ENCODE measurements at regions not wholly inside any gene's neighbourhood (a gene's known extent, or its start where the extent isn't known, plus 50 kb on each side); places are given as distances from the start of the nearest gene placed in this dataset.

DNA sequence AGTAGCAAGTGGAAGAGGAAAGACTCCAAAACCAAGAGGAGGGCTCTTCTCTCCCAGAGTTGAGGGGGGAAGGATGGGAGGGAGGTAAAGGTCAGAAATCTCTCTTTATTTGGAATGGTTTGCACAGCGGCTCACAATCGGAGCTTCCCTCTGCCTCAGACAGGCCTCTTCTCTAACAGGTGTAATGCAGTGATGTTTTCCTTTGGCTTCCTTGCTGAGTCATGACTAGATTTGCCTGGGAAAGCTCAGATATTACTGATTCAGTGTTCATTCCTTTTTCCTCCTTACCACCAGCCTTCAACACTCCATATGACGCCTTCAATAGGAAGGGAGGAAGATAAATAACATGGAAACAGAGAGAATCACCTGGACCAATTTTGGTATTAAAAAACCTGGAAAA is 136.6 kb downstream of the RNF152 start:
- no peak for FAIRE-seq

DNA sequence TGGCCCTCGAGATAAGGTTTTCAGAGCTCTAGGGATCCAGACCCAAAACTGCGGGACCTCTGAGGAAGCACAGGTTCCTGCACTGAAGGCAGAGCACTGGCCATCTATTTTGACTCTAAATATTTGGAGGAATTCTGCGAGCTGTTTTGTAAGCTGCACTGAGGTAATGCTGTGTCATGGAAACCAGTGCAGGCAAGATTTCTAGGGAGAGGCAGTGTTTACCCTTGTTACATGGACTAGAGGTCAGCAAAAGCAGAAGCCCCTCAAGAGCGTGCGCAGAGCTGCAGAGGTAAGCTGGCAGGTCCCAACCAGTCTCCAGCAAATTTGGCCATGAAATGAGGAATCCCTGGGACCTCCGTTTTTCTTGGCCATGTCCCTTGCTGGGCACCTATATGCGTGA is 137.3 kb downstream of the RNF152 start:
- no peak for FAIRE-seq

DNA sequence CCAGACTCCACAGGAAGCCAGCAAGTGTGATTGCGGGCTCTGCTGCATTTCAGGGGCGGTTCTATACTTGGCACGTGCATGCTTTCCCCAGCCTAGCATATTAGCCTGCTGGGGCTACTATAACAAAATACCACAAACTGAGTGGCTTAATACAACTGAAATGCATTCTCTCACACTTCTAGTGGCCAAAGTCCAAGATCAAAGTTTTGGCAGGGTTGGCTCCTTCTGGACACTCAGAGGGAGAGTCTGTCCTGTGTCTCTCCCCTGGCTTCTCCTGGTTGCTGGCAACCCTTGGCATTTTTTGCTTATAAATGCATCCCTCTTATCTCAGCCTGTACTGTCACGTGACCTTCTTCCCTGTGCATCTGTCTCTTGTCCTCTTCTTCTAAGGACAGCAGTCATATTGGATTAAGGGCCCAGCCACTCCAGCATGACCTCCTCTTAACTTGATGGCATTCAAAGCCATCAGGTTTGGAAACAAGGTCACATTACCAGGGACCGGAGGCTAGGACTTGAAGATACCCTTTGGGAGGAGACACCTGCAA is 138.7 kb downstream of the RNF152 start:
- FAIRE-seq = no peak

DNA sequence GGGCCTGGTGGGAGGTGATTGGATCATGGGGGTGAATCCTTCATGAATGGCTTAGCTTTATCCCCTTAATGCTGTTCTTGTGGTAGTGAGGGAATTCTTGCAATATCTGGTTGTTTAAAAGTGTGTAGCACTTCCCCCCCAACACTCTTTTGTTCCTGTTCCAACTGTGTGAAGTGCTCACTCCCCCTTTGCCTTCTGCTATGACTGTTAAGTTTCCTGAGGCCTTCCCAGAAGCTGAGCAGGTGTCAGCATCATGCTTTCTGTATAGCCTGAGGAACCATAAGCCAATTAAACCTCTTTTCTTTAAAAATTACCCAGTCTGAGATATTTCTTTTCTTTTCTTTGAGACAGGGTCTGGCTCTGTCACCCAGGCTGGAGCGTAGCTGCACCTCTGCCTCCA is 139.4 kb downstream of the RNF152 start:
- no peak for FAIRE-seq

DNA sequence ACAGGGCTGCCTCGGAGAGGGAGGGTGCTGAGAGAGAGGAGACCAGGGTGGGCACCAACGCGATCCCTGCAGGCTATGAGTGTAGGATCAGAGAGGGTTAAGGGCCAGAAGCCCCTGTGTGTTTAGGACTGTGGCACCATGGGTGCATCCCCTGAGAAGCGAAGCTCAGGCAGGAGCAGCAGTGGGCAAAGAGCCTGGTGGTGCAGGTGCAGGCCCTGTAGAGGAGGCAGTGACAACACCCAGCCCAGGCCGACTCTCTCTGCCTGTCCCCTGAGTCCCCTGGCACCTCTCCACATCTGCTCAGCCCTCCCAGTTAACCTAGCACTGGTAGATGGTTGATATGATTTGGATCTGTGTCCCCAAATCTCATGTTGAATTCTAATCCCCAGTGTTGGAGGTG is 139.8 kb downstream of the RNF152 start:
- FAIRE-seq = no peak

DNA sequence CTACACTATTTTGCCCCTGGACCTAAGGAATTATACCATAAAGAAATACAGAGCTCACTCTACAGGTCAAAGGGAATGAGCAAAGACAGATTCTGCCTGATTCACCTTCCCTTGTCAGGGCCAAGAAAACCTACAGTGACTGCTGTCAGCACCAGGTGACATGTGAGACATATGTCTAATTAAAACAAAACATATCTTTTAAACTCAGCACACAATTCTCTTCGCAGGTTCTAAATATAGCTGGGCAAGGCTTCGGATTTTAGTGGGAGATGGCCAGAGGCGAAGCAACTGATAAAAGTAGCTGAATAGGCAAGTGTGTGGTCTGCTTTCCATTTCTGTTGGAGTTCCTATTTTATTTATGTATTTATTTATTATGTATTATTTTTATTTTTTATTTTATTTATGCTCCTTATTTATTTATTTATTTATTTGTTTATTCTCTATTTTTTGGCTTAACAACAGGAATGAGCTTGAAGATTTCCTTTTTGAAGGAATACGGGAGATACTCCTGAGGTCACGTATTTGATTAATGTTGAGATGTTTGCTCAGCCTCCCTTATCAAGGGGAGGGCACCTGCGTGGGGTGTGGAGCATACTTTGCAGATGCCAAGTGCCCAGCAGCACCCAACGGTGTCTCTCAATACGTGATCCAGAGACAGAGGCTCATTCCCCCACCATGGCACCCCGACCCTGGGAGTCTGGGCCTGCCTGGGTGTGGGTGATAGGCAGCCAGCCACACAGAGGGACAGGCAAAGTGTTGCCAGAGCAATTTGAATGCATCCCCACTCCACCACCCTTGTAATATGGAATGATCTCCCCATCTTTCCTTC is 141.8 kb downstream of the RNF152 start:
- no peak for FAIRE-seq

DNA sequence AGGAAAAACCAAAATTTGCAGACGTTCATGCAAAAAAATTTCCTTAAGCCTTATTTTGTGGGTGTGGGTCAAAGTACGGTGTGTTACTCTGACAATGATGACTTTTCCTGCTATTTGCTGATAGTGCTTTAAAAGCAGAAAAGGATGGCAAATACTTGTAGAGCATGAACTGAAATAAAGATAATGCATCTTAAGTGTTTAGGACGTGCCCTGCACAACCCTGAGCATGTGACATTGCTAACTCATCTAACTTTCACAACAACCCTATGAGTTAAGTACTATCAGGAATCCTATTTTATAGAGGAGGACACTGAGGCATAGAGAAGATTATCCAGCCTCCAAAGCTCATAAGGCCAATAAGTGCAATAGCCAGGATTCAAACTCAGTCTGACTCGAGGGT is 143.3 kb downstream of the RNF152 start:
- FAIRE-seq = no peak

DNA sequence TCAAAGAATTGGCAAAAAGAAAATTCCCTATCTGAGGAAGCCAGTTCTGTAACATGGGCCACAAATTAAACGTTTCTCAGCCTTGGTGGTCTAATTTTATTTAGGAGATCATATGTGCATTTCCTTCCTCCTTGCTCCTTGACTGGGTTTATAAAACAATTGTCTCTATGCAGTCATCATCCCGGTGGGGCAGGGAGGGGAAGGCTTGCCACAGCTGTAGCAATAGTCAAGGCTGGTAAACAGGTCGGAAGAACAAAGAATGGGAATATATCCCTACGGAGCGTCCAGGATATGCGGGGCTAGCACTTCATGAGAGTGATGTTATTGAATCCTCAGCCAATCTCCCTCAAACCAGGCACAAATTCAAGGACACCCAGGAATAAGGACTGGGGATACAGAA is 143.8 kb downstream of the RNF152 start:
- FAIRE-seq = no peak

DNA sequence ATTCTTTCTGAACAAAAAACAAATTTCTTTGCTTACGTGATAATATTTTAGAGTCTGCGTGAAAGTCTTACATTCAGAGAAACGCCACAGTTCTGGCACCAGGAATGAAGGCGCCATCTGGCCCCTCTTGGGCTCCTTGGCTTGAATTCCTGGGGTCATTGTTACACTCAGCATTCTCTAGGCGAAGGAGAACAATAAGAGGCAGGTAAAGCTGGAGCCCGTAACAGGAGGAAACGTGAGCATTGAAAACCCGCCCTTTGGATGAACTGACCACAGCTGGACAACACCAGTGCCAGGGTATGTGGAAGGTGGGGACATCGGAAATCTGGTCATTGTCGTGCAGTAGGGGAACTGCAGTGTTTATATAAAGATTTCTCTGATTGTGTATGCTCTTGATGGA is 144.8 kb downstream of the RNF152 start:
- no peak for FAIRE-seq

DNA sequence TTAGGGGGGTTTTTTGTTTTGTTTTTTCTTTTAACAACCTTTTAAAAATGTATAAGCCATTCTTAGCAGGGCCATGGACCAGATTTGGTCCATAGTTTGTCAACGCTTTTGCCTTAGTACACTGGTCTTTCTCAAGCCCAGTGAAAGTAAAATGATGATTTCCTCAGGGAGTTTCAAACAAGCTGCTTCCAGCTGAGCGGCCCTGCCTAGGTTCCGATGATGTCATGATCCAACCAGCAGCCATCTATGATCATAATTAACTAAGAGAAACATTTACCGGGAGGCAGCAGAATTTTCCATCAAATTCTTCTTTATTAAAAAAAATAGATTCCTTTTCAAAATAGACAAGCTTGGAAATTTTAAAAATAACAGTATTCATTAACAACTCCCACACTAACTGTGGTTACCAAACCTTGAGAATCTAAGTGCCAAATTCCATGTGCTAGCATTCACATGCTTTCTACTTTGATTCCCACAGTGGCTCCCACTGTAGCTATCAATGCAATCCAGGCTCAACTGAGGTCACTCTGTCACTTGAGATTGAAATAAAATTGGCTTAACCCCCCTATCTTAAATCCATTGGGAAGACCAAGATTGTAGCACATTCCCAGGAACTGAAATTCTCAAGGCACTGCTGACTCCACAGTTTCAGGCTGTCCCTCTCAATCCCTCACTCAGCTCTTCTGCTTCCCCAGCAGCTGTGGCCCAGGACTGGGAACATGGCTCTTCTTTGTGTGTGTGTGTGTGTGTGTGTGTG is 148.9 kb downstream of the RNF152 start:
- no peak for FAIRE-seq

DNA sequence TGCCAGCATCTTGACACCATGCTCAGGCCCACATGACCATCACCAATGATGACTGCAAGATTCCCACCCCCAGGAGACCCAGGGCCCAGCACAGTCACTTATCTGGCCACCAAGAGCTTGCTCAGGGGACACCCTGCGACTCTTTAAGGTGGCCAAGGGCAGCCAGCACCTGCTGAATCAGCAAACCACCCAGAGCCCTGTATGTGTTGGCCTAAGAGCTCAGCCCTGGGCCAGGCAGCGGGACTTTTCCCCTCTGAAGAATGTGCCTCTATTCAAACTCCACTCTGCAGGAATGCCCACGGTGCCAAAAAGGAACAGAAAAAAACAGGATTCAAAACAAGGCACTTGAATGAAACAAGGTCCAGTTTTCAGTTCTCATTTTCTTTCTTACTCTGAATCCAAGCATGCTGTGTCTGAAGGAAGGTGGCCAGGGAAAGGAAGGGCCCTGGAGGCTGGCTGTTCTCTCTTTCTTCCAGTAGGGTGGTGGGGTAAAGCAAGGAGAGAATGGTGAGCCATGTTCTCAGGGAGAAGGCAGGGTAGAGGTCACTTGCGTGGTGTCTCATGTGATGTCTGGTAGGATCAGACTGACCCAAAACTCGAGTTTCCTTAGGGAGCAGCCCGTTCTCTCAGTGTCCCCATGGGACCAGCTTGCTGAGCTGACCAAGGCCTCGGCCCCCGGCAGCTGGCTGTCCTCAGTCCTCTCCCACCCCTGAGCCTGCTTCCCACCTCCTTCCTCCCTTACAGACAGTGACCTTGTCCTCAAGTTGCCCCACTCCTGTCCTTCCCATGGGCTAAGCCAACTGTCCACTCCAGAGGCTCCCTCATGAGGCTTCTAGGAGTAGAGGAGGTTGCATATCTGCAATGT is 150.0 kb downstream of the RNF152 start:
- FAIRE-seq = no peak

DNA sequence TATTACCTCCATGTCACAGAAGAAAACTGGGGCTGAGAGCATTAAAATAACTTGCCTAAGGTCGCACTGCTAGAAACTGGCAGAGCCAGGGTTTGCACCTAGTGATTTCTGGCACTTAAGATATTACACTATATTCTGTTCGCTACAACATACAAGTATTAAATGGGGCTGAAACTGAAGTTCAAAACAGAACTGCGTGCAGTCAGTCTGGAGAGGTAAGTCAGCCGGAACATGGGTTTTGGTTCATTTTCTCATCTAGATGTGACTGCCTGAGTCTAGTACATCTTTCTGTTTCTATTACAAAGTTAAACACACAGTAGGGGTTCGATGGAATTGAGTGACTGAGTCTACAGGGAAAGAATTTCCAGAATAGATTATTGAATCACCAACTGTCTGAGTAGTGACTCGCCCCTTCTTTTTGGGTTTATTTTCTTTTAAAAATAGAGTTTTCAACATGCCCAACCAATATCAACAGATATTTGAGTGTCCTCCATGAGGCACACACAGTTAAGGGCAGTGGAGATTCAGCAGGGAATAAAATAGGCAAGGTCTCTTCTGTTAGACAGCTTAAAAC is 150.8 kb downstream of the RNF152 start:
- FAIRE-seq = no peak

DNA sequence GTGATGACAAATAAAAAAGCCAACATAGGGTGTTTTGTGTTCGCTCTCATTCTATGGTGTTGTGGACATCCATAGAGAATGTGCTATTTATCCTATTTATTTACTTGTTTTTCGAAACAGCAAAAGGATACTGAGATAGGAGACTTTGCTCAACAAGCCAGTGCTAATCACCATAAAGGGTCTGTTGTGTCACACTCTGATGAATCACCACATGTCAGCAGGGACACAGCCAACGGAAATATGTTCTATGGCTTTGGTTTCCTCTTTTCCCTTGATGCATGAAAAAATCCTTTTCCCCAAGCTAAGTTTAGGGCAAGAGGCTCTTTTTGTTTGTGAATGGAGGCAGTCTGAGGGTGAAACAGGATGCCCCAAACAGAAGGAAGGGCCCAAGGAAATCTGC is 154.3 kb downstream of the RNF152 start:
- FAIRE-seq = no peak

DNA sequence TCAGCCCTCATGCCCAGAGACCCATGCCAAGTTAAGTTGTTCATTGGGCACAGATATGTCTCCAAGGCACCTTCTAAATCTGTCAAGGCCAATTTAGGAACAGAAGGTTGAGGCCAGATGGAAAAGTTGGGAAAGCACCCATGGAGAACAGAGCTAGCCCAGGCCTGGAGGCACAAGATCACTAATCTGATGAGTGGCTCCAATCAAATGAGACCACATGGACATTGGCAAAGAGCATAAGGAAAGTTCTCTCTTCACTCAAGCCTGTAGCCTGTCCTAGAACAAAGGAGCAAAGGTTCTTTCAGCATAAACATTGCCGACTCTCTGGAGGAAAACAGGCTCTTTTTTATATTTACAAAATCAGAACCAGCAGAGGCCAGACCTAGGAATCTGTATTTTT is 154.8 kb downstream of the RNF152 start:
- FAIRE-seq = no peak

DNA sequence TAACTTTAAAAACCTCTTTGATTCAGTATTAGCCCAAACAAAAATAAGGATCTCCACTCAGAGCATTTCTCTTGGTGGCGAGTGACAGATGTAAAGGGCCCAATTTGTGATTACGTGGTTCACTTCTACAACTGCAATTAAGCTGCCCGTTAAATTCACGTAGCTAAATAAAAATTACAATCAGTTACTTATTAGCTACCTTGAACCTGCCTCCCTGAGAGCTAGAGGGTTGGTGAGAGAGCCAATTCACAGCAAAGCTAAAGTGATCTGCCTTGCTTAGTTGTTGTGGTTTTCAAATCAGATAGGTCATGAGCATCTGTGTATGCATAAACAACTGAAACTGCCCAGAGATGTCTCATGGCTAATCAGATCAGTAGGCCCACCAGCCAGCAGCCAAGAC is 156.7 kb downstream of the RNF152 start:
- FAIRE-seq = no peak

DNA sequence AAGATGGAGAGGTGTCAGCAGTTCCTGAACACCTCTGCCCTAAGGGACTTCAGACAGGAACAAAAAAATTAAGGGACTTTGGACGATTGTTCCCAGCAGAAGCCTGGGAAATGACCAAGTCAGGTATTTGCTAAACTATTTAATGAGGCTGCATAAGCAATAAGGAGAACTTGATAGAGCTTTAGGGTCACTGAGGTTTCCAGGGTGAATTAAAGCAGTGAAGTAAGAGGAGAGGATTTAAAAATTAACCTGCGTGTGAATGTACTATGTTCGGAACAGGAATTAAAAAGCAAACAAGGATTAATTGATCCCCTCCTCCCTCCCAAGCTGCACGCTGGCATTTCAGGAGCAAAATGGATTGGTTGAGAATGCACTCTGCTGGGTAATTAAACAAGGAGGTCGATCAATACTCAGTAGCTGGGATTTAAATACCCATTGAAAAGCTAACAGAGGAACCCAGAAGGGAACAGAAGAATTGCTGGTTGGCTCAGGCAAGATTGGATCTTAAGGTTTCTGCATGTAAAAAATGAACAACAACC is 157.2 kb downstream of the RNF152 start:
- peak; percentile 84 for FAIRE-seq

DNA sequence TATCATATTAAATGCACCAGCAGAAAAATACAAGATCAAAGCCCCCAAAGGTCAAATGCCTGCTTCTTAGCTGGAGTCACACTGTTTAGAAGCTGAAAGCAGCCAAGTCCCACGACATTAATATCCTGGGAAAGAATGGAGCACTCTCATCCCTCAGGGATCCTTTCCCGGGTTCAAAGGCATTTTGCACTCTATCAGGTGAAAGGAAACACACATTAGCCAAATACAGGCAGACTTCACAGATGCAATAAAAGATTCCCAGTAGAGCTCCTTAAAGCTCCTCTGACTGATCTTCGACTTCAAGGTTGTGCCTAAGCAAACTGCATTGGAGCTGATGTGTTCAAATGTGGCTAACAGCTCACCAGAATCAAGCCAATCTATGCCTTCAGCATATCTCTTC is 158.4 kb downstream of the RNF152 start:
- FAIRE-seq = no peak

DNA sequence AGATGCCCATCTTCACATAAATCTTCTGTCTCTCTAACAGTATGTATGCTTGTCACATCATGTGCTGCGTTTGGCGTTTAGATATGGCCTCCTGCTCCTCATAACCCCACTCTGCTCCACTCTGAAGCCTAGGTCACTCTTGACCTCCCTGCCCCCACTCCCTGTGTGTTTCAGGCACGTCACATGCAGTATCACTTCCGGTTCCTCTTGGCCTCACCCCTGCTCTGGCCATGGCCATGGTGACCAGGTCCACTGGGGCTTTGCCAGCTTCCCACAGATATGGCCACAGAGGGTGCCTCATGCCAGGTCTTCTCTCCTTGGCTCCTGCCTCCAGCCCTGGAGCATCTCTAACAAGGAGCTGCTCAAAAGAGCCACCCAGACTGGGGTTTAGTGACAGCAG is 160.0 kb downstream of the RNF152 start:
- no peak for FAIRE-seq

DNA sequence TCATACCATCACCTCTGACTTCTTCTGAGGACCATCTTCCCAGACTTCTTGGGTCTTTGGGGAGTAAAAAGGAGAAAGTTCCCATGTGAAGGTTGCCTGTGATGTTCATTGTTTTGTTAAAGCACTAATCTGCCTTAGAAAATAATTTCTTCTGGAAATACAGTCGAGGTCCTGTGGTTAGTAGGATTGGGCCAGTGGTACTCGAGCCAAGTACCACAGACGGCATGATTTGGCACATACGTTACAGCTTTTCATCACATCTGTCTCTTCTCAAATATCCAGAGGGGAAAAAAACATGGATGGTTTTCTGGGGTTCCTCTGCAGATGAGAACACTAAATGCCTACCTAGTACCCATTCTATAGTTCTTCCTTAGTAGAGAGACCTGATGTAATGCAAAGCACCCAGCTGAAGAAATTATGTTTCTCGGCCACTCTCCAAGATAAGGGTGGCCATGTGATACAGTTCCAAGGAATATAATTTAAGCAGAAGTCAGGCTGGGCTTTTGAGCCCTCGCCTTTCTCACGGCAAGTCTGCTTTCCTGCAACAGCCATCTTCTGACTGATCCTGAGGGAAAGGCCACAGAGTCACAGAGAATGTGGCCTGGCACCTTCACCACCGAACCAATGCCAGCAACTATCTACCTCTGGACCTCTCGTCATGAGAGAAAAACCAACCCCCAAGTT is 161.0 kb downstream of the RNF152 start:
- no peak for FAIRE-seq

DNA sequence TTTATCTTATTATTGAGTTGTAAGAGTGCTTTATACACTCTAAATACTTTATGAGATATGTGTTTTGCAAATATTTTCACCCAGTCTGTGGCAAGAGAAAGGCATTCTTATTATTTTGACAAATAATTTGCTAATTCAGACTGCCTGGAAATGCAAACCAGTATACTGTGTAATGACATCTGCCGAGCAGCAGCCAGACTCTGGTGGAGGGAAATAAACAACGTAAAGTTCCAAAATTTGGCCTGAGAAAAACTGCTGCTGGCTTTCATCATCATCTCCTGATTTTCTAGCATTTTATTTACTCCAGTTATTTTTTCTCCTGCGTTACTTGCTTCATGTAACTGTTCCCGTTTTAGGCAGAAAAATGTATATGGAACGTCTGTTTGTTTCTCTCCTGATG is 161.6 kb downstream of the RNF152 start:
- FAIRE-seq = no peak

DNA sequence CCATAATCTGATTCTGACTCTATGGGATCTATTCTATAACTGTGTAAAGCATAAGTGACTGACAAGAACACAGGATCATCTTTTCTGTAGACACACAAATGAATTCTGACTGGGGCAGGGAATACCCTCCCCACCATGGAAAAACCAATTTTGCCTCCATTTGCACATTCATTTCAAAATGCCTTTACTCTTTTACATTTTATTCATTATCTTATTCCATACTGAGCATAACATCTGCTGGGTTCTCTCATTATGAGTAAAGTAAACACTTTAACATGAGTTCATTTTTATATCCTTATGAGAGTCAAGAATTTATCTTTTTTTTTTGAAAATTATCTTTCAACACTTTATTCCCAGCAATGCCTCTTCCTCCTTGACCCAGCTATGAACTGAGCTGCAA is 163.5 kb downstream of the RNF152 start:
- FAIRE-seq = no peak
